ENCODE measurements at regions not wholly inside any gene's neighbourhood (a gene's known extent, or its start where the extent isn't known, plus 50 kb on each side); places are given as distances from the start of the nearest gene placed in this dataset.
"Not testable (repeated sequence)": the region's sequence is repeated elsewhere in the genome, so short reads cannot be mapped to it uniquely, and the experiment has no call there.

DNA sequence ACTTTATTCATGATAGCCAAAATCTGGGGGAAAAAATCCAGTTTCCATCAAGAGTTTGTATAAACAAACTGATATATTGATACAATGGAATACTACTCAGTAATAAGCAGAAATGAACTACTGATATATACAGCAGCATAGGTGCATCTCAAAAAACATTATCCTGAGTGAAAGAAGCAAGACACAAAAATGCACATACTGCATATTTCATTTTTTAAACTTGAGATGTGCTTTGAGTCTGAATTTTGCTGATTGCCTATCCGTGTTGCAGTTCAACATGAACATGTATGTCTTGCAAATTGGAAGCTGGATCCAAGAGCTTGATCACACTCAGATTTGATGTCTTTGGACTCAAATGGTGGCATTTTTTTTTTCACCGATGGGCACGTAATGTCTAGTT is 132.4 kb downstream of the TSEN15 start:
- no peak for DNase-seq (ENCODE audit: low read depth in 2 of 2)

DNA sequence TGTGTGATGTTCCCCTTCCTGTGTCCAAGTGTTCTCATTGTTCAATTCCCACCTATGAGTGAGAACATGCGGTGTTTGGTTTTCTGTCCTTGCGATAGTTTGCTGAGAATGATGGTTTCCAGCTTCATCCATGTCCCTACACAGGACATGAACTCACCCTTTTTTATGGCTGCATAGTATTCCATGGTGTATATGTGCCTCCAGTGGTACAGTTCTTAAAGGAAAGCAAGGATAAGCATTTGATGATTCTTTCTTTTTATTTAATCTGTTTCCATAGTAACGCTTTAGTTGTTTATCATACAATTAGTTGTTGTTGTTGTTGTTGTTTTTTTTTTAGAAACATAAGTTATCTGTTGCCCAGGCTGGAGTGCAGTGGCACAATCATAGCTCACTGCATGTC is 133.1 kb downstream of the TSEN15 start:
- not testable (repeated sequence) for DNase-seq (ENCODE audit: low read depth in 2 of 2)

DNA sequence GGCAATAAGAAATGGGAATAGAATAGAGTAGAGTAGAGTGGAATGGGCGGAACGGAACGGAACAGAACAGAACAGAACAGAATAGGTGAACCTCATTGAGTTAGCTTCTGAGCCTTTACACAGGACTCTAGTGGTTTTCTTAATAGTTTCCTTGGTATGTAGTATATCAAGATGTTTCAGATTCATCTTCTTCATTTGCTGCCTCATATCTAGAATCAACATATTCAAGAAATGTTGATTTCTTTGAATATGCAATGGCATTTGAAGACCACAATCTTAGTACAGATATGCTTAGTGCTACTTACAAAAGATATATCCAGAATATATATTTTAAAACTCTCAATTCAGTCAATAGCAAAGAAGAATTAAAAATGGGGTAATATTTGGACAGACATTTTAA is 133.8 kb downstream of the TSEN15 start:
- no peak for DNase-seq (ENCODE audit: low read depth in 2 of 2)

DNA sequence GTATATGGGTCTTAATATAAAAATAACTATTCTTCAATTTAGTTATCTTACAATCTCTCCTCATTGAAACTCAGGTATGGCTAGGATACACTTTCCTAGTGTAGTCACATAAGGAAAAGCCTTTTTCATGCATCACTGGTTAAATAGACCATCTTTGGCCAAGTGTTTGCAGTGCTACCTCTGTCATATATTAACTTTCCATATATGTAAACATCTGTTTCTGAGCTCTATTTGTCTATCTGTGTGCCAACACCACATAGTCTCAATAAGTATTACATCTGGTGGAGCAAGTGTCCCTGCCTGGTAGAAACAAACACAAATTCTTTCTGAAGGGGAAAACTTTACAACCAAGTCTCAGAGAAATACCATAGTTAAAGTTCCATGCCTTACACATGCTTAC is 134.6 kb downstream of the TSEN15 start:
- no peak for DNase-seq (ENCODE audit: low read depth in 2 of 2)

DNA sequence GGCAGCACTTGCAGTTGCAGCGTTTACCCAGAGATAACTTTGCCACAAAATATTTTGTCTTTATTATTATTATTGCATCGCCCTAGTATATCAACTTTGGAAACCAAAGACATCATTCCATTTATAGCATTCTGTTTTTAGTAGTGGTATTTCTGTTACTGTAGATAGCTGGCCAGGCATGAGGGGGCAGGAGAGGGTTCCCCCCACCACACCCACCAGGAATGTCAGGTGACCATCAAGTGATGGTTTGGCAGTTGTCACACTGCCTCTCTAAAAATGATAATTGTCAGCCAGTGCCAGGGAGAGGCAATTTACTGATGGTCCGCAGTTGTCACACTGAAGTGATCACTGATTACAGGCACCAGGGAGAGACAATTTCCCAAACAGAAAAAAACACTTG is 135.6 kb downstream of the TSEN15 start:
- DNase-seq (ENCODE audit: low read depth in 2 of 2): no peak

DNA sequence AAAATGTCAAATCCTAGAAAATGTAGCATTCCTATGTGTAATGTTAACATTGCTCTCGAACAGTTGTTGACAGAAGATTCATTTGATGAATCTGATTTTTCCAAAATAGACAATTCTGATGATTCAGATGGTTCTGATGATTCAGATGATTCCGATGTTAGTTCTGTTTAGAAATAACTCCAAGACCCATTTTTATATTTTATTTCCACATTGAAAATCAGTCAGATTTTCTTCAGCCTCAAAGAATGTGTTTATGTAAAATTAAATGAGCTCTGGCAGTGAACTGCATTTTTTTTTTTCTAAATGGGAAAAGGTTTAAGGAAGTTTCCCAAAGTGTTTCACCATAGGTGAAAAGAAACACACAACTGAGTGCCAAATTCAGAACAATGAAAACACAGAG is 136.5 kb downstream of the TSEN15 start:
- no peak for DNase-seq (ENCODE audit: low read depth in 2 of 2)

DNA sequence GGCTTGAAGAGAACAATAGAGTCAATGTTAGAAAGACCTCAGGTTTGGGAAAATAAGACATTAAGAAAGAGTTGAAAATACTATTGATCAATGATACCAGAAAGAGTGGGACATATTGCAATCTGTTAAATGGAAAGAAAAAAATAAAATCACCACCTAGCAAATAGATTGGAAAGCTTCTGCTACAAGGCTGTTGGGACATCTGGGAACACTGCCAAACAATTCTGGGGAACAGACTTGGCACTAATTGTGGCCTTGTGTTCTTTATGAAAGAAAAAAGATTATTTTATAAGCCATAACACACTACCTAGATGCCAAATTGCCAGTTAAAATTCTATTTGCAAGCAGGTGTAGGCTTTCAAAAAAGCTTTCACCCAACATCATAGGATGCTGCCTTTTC is 137.8 kb downstream of the TSEN15 start:
- DNase-seq (ENCODE audit: low read depth in 2 of 2): no peak

DNA sequence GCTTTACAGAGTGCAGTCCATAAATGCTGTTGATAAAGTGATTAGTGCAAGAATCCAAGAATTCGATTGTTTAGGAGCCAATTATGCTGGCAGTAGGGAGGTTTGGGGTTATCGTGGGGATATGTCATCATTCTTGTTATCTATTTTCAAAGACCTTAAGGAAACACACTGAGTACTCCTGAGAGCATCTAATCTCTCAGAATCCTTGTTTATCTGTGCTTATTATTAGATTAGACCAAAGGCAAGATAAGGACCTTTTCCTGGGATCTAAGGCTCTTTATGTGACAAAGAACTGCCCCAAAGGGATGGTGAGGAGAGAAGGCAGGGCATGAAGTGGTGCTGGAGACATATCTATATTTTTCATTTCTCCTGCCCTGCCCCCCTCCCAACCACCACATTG is 139.1 kb downstream of the TSEN15 start:
- DNase-seq (ENCODE audit: low read depth in 2 of 2): no peak

DNA sequence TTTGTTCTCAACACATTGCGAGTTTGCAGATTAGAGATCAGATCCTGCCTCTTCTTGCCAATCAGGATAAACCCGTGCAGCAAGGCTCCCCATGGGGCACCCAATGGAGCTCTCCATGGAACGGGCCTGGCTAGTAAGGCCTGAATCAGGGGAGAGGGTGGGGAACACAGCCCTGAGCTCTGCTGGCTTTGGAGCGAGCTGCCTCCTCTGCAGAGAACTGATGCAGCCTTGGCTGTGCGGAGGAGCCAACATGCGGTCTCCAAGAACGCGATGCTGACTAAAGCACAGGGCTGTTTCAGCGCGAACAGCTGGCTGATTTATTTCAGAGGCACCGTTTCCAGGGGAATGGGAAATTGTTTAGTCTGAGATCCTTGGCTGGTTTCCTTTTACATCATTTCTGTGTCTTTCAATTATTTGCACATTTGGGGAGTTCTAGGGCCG is 139.7 kb downstream of the TSEN15 start:
- no peak for DNase-seq (ENCODE audit: low read depth in 2 of 2)

DNA sequence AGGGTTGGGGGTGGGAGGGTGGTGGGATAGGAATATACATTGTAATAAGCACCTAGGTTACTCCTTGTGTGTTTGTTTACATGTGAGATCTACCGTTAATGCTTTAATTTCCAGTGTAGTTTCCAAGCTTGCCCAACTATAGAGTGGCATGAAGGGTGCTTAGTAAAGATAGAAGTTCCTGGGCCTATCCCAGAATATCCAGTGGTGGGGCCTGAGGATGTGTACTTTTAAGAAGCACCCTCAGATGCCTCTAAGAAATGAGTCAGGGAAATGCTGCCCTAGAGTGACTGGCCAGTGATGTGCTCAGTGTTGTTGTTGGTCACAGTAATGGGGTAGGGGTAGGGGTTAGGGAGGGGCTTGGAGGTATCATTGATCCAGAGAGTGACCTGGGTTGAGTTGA is 141.3 kb downstream of the TSEN15 start:
- no peak for DNase-seq (ENCODE audit: low read depth in 2 of 2)

DNA sequence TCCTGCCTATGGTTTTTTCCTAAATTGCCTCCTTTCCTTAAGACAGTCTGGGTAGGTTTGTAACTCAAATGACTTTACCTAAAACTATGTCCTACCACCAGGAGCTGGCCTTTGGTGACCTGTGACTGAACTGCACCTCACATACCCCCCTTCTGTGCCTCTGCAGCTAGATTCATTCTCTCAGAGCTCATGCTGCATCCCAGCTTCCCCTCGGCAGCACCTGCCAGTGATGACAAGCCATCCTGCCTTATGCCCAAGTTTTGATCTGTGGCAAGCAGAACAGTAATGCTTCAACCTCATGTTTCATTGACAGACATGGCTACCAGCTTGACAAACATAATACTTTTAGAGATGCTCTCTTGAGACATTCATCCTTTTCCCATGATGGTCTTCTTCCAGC is 141.9 kb downstream of the TSEN15 start:
- DNase-seq (ENCODE audit: low read depth in 2 of 2): no peak

DNA sequence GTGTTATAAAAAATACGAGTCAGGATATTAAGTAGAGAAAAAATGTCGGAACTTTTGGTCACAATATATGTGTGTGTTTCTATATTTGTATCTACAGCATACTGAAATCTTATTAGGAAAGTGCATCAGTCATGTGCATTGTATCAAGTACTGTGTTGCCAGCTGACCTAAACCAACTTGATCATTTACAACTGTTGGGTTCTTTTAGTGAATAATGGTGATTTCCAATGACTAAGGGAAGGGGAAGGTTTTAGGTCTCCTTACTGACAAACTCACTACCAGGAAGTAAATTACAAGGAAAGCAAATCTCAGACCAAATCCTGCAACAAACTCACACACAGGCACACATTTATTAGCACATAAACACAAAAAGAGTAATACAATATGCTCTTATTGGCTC is 142.7 kb downstream of the TSEN15 start:
- DNase-seq (ENCODE audit: low read depth in 2 of 2): no peak

DNA sequence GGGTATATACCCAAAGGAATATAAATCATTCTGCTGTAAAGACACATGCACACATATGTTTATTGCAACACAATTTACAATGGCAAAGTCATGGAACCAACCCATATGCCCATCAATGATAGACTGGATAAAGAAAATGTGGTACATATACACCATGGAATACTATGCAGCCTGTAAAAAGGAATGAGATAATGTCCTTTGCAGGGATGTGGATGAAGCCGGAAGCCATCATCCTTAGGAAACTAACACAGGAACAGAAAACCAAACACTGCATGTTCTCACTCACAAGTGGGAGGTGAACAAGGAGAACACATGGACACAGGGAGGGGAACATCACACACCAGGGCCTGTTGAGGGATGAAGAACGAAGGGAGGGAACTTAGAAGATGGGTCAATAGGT is 144.2 kb downstream of the TSEN15 start:
- DNase-seq (ENCODE audit: low read depth in 2 of 2): not testable (repeated sequence)

DNA sequence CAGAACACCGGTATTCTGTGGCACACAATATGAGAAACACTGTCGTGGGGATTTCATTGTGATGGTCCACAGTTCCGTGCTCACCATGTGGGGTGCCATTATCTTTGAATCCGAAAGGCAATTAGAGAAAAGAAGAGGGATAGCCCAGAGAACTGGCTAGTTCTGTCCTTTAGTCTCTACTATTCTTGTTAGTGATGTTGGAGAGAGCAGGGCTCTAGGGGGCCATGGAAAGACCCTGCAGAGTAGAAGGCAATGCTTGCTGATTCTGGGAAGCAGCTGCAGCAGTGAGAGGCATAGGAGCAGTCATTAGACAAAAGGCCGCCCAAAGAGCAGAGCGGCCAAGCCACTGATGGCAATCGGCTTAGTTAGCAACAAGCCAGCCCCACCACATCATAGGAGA is 146.3 kb downstream of the TSEN15 start:
- DNase-seq (ENCODE audit: low read depth in 2 of 2): no peak

DNA sequence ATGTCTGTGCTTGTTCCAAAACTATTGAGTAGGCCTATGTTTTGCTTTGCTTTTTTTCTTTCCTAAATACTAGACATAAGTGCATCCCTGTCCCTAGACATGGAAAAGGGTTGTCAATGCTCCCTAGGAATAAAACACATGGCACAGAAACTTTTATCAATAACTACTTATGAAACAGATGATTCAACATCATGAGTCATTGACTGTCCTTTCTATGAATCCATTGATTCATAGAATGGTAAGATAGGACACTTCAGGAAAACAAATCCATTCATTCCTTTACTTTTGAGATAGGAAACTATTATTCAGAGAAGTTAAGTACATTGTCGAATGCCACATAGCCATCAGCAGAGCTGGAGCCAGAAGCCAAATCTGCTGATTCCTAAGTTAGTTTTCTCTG is 147.5 kb downstream of the TSEN15 start:
- DNase-seq (ENCODE audit: low read depth in 2 of 2): no peak

DNA sequence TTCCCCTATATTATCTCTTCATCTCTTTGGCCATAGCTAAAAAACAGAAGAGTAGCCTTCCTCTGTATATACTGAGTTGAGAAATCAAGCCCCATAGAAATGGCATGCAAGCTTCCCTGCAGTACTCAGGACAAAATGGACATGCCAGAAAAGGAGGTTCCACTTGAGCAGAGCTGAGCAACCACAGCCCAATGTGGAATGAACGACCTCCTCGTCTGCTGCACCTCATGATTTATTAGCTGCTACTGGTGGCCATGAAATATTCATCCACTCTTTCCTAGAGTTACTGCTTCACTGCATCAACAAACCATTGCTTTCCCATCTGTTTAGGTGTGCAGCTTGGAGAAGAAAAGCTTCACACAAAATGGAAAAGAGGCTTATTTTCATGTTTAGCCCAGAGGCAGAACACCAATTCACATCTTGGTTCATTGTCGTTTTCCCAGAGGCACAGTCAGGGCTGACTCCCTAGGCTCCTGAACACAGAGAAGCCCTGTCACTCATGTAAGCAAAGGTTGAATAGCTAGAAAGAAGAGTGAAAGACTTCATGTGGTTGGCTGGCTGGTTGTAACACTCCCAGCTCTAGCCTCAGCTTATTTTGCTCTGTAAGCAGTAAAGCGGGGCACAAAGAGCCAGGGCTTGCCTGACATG is 148.0 kb downstream of the TSEN15 start:
- DNase-seq (ENCODE audit: low read depth in 2 of 2): no peak

DNA sequence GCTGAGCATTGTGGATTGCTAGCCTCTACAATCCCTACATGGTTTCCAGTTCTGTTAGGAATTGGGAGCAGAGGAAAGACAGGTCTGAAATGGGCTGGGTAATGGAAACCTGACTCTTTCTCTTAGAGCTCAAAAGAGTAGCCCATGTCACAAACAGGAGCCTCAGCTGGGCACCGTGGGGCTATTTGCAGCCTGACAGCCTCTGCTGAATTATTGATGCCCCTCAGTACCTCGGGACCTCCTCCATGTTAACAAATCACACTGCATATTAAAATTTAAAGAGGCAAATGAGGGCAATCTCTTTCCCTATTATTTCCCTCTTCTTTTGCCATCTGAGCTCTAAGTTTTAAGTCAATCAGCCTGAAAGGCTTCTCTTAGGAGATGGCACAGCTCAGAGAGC is 157.1 kb downstream of the TSEN15 start:
- no peak for DNase-seq (ENCODE audit: low read depth in 2 of 2)

DNA sequence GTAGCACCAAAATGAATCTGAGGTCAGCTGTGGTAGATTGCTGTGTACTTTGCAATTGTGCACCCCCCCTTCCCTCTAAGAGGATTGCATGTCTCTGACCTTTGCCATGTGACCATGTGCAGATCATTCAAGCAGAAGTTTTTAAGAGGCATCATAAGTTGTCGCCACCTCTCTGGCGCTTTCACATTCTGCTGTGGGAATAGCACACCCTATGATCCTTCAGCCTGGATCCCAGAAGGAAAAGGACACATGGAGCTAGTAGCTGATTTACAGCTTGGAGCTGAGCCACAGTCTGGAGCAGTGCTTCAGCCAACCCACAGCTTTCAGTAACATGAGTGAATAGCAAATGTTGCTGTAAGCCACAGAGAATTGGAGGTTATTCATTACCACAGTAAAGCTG is 158.5 kb downstream of the TSEN15 start:
- no peak for DNase-seq (ENCODE audit: low read depth in 2 of 2)

DNA sequence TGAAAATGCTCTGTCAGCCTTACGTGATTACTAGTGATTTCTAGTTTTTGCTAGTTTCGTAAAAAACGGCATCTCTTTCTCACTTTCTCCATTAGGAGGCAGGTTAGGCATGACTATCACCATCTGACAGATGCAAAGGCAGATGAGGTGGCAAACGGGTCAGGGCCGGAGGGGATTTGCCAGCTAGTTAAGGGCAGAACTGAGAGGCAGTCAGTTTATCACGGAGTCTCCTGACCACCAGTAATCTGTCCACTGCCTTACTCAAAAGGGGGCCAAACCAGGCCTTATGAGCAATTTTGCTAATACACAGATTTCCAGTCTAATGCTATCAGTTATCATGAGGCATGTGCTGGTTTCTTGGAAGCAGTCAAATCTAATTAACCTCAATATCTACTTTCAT is 159.3 kb downstream of the TSEN15 start:
- no peak for DNase-seq (ENCODE audit: low read depth in 2 of 2)

DNA sequence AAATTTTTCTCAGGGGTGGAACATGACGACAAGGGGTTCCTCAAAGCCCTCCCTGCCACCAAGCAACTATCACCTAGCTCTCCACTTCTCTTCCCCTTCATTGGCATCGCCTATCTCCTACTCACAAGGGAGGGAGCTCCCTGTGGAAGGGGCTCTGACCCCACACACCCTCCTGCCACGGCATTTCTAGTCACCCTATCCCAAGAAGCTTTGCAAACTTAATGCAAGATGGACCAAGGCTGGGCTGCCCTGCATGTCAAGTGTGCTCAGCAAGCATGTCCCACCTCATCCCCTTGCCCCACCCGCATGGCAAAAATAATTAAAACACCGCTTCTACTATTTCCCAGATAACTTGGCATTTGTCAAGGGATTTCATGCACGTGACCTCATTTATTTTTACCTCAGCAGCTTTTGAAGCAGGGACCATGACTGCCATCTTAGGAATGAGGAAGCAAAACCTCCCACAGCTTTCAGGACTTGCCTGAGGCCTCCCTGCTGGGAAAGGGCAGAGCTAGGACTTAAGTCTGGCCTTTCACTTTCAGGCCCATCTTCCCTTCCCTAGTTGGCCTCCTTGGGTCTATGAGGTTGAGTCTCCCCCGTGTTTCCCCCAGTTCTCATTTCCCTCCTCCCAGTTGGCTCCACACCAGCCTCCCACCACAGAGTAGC is 161.3 kb downstream of the TSEN15 start:
- no peak for DNase-seq (ENCODE audit: low read depth in 2 of 2)

DNA sequence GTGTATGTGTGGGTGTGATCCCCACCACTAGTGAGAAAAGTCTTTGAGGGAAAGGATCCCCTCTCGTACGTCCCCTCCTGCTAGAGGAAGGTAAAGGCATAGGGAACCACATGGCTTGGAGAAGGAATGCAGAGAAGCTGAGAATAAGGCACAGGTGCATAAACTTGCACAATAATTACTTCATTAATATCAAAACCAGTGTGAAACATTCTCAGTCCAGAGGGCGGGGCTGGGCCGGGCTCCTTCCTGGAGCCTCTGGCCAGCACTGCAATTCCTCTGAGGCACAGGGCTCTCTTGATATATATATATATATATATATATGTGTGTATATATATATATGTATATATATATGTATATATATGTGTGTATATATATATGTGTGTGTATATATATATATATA is 162.6 kb downstream of the TSEN15 start:
- DNase-seq (ENCODE audit: low read depth in 2 of 2): no peak

DNA sequence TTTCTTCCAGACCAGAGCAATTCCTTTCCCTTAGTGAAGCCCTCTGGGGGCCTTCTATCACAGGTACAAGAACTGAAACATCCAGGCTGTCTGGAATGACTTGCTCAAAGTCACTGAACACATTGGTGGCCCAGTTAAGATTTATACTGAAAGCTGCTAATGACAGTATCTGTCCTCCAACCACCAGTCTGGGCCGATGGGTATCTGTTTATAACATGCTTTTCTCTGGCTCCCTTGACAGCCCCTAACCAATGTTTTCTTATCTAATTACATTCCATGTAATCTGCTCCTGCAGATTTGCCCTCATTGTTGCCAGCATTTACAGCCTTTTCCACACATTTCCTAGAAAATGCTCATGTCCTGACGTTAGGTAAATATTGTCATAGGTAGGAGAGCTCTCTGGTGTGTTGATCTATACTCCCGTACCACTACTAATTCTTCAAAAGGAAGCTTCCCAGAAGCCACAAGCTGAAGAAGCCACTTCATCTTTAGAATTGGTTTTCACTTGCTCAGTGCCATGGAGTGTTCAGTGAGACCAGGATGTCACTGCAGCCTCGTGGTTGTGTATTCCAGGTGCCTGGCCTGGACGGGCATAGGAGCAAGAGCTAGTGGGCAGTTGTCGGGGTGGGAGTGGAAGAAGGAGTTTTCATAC is 163.9 kb downstream of the TSEN15 start:
- no peak for DNase-seq (ENCODE audit: low read depth in 2 of 2)

DNA sequence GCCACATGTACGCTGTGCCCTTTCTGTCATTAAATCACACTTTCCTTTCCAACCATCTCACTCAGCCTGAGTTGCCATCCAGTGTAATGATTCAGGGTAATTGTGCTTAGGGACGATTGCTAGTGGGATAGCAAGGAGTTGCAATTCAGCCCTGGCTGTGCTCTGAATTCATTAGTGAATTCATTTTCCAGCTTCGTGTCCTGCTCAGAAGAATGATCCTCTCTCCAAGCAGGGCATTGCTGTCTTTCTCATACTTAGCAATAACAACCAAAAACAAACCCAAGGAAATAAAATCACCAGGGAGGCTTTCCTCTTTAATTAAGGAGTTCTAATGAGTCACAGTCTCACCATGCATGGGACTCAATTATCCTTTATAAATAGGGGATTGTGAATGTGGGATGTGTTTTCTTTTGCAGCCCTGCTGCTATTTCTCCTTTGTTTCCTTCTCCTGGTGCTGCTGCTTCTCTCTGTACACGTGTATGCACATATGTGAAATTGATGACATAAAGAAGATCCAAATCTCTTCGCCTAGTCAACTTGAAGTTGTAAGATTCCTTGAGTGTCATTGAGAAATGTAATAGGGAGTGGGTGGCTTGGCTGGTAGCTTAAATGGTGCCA is 167.0 kb downstream of the TSEN15 start:
- no peak for DNase-seq (ENCODE audit: low read depth in 2 of 2)

Data from activated CD8-positive, alpha-beta memory T cell treated with anti-CD3 and anti-CD28 coated beads for 4 hours (primary cell).